ENCODE measurements at regions not wholly inside any gene's neighbourhood (a gene's known extent, or its start where the extent isn't known, plus 50 kb on each side); places are given as distances from the start of the nearest gene placed in this dataset.

DNA sequence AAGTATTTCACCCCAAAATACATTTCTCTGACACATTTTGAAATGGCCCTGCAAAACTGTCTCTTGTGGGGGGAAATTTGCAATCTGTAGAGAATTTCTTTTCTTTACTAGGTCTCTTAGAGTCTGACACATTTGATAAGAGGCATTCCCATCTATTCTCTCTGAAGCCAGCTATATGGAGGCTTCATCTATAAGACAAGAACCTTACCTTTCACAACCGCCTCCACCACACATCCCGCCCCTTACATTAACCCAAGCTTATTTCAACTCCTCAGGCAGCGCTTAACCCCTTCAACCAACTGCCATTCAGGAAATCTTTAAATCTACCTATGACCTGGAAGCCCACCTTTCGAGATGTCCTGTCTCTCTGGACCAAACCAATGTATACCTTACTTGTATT is 829.5 kb downstream of the TLE4 start:
- H3K9me3 ChIP-seq, result no peaks in the 10 kb centered on the region
- H3K36me3 ChIP-seq, result no peaks in the 10 kb centered on the region
- no peaks in the 10 kb centered on the region for H3K27me3 ChIP-seq
- H3K9ac ChIP-seq, result no peak overlapping the region
- TF ChIP-seq Cebpa-rat (IDR thresholded peaks at IDR 0.05), result no peak
- no peaks in the 10 kb centered on the region for H4K20me1 ChIP-seq
- no peaks in the 10 kb centered on the region for H3K4me1 ChIP-seq
- no peak overlapping the region for H3K4me3 ChIP-seq
- H3K4me2 ChIP-seq, result no peak overlapping the region
- H3K27ac ChIP-seq, result no peak overlapping the region

DNA sequence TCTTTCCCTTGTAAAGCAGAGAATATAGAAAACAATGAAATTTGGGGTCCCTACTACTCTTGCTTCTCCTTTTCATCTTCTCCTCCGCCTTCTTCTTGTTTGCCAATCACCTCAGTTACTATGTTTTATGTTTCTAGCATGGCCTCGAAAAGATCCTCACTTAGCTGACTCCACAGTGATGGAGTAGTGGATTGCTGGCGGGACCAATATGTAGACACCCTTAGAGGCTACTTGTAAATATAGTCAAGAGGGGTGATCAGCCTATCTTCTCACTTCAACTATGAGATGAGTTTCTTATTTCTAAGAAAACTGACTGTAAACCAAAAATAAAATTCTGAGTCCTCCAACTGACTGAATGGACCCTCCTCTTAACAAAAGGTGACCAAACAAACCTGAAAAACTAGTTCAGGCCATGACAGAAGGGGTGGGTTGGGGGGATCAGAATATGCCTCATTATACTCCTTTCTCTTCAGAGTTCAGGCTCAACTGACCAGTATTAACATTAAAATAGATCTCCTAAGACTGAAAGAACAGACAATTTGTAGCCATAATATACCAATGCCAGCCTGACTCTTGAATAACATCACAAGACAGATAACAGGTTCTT is 829.0 kb downstream of the TLE4 start:
- no peaks in the 10 kb centered on the region for H4K20me1 ChIP-seq

GRCh38 chr9:80399606-80400005 is 827.8 kb downstream of the TLE4 start:
- no peak for TF ChIP-seq Cebpa-rat (IDR thresholded peaks at IDR 0.05)
- no peak overlapping the region for H3K4me2 ChIP-seq
- no peak overlapping the region for H3K9ac ChIP-seq
- H3K4me1 ChIP-seq, result no peaks in the 10 kb centered on the region
- H3K27ac ChIP-seq, result no peak overlapping the region
- H3K27me3 ChIP-seq, result no peaks in the 10 kb centered on the region
- H4K20me1 ChIP-seq, result no peaks in the 10 kb centered on the region
- H3K9me3 ChIP-seq, result no peaks in the 10 kb centered on the region
- H3K4me3 ChIP-seq, result no peak overlapping the region
- no peaks in the 10 kb centered on the region for H3K36me3 ChIP-seq

More for the DNA sequence above, 829.0 kb downstream of the TLE4 start:
- Histone ChIP-seq H3K27ac (no peak overlapping the region), H3K4me2 (no peak overlapping the region), H3K4me3 (no peak overlapping the region), H3K27me3 (no peaks in the 10 kb centered on the region), H3K9me3 (no peaks in the 10 kb centered on the region), H3K9ac (no peak overlapping the region), H3K36me3 (no peaks in the 10 kb centered on the region), H3K4me1 (no peaks in the 10 kb centered on the region)
- no peak for TF ChIP-seq Cebpa-rat (IDR thresholded peaks at IDR 0.05)

DNA sequence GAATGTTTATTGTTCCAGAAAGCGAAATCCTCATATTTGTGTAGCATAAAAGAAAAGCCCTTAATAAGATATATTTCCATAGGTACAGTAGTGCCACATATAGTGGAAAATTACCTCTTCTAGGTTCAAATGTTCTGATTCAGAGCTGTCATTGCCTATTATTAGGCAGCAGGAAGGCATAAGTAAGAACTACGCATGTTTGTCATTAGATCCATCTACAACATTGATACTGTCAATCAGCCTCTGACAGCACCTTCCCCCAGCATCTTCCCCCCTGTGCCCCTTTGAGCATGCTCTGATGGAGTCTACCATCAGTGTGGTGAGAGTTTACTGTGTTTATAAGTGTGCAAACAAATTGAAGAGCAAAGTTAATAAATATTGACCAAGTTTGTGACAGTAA is 816.1 kb downstream of the TLE4 start:
- Histone ChIP-seq H3K36me3 (no peaks in the 10 kb centered on the region), H3K9ac (no peak overlapping the region), H3K9me3 (no peaks in the 10 kb centered on the region), H4K20me1 (no peaks in the 10 kb centered on the region), H3K4me1 (no peaks in the 10 kb centered on the region), H3K27me3 (no peaks in the 10 kb centered on the region), H3K4me3 (no peak overlapping the region), H3K27ac (no peak overlapping the region), H3K4me2 (no peak overlapping the region)
- no peak for TF ChIP-seq Cebpa-rat (IDR thresholded peaks at IDR 0.05)

DNA sequence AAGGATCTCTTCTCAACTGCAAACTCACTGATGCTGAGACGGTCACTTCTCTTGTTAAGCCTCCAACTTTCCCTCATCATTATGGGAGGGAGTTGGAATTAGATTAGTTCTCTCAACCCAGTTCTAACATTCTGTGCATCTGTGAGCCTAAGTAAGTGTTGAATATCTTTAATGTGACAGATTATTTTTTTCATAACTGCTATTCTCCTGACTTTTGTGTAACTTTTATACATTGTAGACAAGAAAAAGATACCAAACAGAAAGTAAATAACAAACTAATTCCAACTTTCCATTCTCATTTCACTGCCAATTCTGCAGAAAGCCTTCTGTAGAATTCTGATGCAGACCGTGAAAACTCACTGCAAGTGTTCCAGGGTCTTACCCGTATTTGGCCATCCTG is 813.5 kb downstream of the TLE4 start:
- Histone ChIP-seq H3K27me3 (no peaks in the 10 kb centered on the region), H3K27ac (no peak overlapping the region), H3K4me1 (no peaks in the 10 kb centered on the region), H3K9ac (no peak overlapping the region), H3K4me2 (no peak overlapping the region), H3K36me3 (no peaks in the 10 kb centered on the region), H3K4me3 (no peak overlapping the region), H3K9me3 (no peaks in the 10 kb centered on the region), H4K20me1 (no peaks in the 10 kb centered on the region)
- no peak for TF ChIP-seq Cebpa-rat (IDR thresholded peaks at IDR 0.05)

DNA sequence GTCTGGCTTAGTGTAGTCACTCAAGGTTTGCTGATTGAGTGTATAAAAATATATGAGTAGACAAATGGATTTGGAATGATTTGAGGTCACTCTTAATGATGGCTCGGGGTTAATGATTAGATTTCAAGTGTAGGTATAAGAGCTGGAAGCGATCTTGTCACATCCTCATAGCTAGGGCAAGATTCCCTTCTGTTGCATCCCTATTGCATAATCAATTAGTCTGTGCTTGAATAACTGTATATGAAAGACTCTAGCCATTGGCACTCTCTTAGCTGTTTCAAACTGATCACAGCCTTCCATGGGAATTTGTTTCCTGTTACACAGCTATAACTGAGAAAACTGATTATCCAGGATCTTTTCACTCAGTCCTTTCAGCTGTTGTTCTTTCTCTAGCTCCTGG is 811.6 kb downstream of the TLE4 start:
- H3K4me2 ChIP-seq, result no peak overlapping the region
- H3K27me3 ChIP-seq, result no peaks in the 10 kb centered on the region
- H3K36me3 ChIP-seq, result no peaks in the 10 kb centered on the region
- H3K4me1 ChIP-seq, result peaks cover 10% of the 10 kb centered on the region
- no peaks in the 10 kb centered on the region for H4K20me1 ChIP-seq
- H3K9ac ChIP-seq, result no peak overlapping the region
- no peaks in the 10 kb centered on the region for H3K9me3 ChIP-seq
- H3K4me3 ChIP-seq, result no peak overlapping the region
- H3K27ac ChIP-seq, result no peak overlapping the region
- no peak for TF ChIP-seq Cebpa-rat (IDR thresholded peaks at IDR 0.05)

GRCh38 chr9:80382211-80382891 is 810.6 kb downstream of the TLE4 start:
- H3K9me3 ChIP-seq, result no peaks in the 10 kb centered on the region
- no peak overlapping the region for H3K4me2 ChIP-seq
- no peak overlapping the region for H3K4me3 ChIP-seq
- no peaks in the 10 kb centered on the region for H3K27me3 ChIP-seq
- peaks cover 15% of the 10 kb centered on the region for H3K4me1 ChIP-seq
- no peaks in the 10 kb centered on the region for H4K20me1 ChIP-seq
- no peak overlapping the region for H3K9ac ChIP-seq
- no peak overlapping the region for H3K27ac ChIP-seq
- TF ChIP-seq Cebpa-rat (IDR thresholded peaks at IDR 0.05), result no peak
- H3K36me3 ChIP-seq, result no peaks in the 10 kb centered on the region

DNA sequence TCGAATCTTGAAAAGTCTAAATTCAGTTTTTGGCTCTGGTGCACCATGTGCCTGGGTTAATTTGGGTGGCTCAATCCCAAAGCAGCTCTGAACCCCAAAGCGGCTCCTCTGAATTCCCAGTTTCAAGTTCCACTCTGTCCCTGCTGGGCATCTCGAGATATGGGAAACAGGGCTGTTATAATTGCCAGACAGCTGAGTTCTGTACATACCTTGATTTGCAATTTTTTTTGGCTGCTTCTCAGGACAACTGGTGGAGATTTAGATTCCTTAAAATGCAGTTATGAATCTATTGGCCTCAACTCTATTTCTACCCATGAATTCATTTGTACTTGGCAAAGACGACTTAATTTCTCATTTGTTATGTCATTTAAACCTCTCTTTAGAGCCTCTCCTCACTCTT is 808.5 kb downstream of the TLE4 start:
- TF ChIP-seq Cebpa-rat (IDR thresholded peaks at IDR 0.05), result no peak
- Histone ChIP-seq H3K4me2 (no peak overlapping the region), H4K20me1 (no peaks in the 10 kb centered on the region), H3K4me1 (peaks cover 15% of the 10 kb centered on the region), H3K9me3 (no peaks in the 10 kb centered on the region), H3K4me3 (no peak overlapping the region), H3K27me3 (no peaks in the 10 kb centered on the region), H3K27ac (no peak overlapping the region), H3K36me3 (no peaks in the 10 kb centered on the region), H3K9ac (no peak overlapping the region)

DNA sequence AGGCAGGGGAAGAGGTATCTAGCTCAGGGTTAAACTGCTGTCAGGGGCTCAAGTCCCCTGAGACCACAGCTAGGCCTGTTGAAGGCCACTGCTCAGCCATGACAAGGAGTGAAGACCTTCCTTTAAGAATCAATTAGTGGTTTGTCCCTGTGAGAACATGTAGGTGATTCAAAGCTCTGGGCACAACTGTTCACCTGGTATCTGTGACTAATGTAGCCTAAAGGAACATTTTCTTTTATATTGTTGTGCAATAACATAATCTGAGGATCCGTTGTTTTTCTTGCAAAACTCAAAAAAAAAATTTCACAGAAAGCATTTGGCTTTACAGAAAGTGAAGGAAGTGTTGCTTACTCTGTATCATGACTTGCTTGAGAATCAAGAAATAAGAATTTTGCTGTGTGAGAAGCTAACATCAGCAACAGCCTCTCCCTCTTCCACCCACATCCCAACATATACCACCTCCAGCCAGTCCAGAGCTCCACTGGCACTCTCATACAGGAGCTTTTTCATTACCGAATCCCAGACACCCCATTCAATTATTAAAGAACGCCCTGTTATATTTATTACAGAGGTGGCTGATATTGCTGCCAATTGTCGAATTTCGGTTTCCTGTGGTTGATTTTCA is 807.0 kb downstream of the TLE4 start:
- no peak for TF ChIP-seq Cebpa-rat (IDR thresholded peaks at IDR 0.05)
- Histone ChIP-seq H3K4me1 (peaks cover 15% of the 10 kb centered on the region), H3K9me3 (no peaks in the 10 kb centered on the region), H3K9ac (no peak overlapping the region), H3K36me3 (no peaks in the 10 kb centered on the region), H3K4me3 (no peak overlapping the region), H3K27me3 (no peaks in the 10 kb centered on the region), H3K4me2 (peak overlapping the region; percentile 34), H4K20me1 (no peaks in the 10 kb centered on the region), H3K27ac (no peak overlapping the region)

DNA sequence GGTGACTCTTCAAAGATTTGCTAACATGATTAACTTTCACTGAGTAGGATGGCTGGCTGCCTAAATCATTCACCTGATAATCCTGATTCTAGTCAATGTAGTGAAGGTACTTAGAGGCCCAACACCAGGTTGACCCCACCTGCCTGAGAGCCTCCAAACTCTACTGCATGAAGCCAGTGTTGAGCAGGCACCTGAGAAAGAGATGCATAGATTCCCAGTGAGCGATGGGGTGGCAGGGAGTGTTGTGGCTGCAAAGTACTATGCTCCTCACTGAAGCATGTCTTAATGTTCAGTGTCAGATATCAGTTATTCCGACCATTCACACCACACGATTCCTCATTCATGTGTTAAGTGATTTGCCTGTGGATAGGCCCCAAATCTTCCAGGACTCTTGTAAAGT is 804.4 kb downstream of the TLE4 start:
- H4K20me1 ChIP-seq, result no peaks in the 10 kb centered on the region
- H3K4me2 ChIP-seq, result no peak overlapping the region
- H3K27me3 ChIP-seq, result no peaks in the 10 kb centered on the region
- no peak overlapping the region for H3K4me3 ChIP-seq
- no peak overlapping the region for H3K27ac ChIP-seq
- no peaks in the 10 kb centered on the region for H3K36me3 ChIP-seq
- no peak overlapping the region for H3K9ac ChIP-seq
- TF ChIP-seq Cebpa-rat (IDR thresholded peaks at IDR 0.05), result no peak
- no peaks in the 10 kb centered on the region for H3K9me3 ChIP-seq
- peaks cover 15% of the 10 kb centered on the region for H3K4me1 ChIP-seq

All from BLaER1 (cell line).